SU-DHL-6 (cell line): ENCODE measurements at regions not wholly inside any gene's neighbourhood (a gene's known extent, or its start where the extent isn't known, plus 50 kb on each side); places are given as distances from the start of the nearest gene placed in this dataset.

Source experiments
- H2AFZ ChIP-seq: fragments of 200-600 bp; sonication (generic); 2 replicates; pipeline ENCODE4 v1.6.1; 2014; ENCODE audit warnings: low read depth, mild to moderate bottlenecking, moderate library complexity, mixed read lengths, antibody characterized with exemption, low read length; ENCODE audit not compliant: severe bottlenecking
- H3F3A ChIP-seq: fragments of 200-600 bp; shearing (Covaris generic); 2 replicates; pipeline ENCODE4 v1.6.0; 2016; ENCODE audit warnings: antibody characterized with exemption, mild to moderate bottlenecking; ENCODE audit not compliant: insufficient read depth
- H3K27ac ChIP-seq: fragments of 200-600 bp; sonication (generic); 2 replicates; pipeline ENCODE4 v1.5.1; 2016; ENCODE audit warnings: low read depth, mild to moderate bottlenecking, low read length, moderate library complexity, mixed read lengths
- H3K27me3 ChIP-seq: fragments of 200-600 bp; sonication (generic), shearing (Covaris generic); 2 replicates; pipeline ENCODE4 v1.6.0; 2014; ENCODE audit warnings: mild to moderate bottlenecking, low read length
- H3K36me3 ChIP-seq: fragments of 200-600 bp; sonication (generic); 2 replicates; pipeline ENCODE4 v1.6.1; 2014; ENCODE audit warnings: mild to moderate bottlenecking, low read length, mixed read lengths
- H3K4me2 ChIP-seq: fragments of 300-600, 200-600 bp; shearing (Covaris generic), sonication (generic); 2 replicates; pipeline ENCODE4 v1.6.0; 2014; ENCODE audit warnings: low read length, low read depth, mild to moderate bottlenecking; ENCODE audit not compliant: poor library complexity, severe bottlenecking
- H3K4me3 ChIP-seq: fragments of 200-600 bp; sonication (generic); 2 replicates; pipeline ENCODE4 v1.5.1; 2014; ENCODE audit warnings: antibody characterized with exemption, low read length, mild to moderate bottlenecking, mixed read lengths; ENCODE audit not compliant: insufficient read depth, poor library complexity, severe bottlenecking
- H3K79me2 ChIP-seq: fragments of 200-600 bp; sonication (generic); 2 replicates; pipeline ENCODE4 v1.6.1; 2014; ENCODE audit warnings: mild to moderate bottlenecking, low read length, moderate library complexity; ENCODE audit not compliant: insufficient read depth
- H3K9ac ChIP-seq: fragments of 200-600 bp; sonication (generic); 2 replicates; pipeline ENCODE4 v1.7.0; 2014; ENCODE audit warnings: mild to moderate bottlenecking, low read length
- H3K9me2 ChIP-seq: fragments of 200-600 bp; sonication (generic); replicated peaks from 2 replicates; pipeline ENCODE4 v1.6.1; 2014; ENCODE audit warnings: low read length; ENCODE audit not compliant: insufficient read depth
- H3K9me3 ChIP-seq: fragments of 200-600 bp; sonication (generic); 2 replicates; pipeline ENCODE4 v1.6.1; 2014; ENCODE audit warnings: low read length, mixed read lengths; ENCODE audit not compliant: insufficient read depth
- H4K20me1 ChIP-seq: fragments of 200-600 bp; sonication (generic); 2 replicates; pipeline ENCODE4 v1.6.1; 2014; ENCODE audit warnings: low read depth, mild to moderate bottlenecking, antibody characterized with exemption, low read length, moderate library complexity, mixed read lengths
- EZH2phosphoT487 ChIP-seq: fragments of 200-600 bp; sonication (generic), shearing (Covaris generic); conservative IDR thresholded peaks from 2 replicates; pipeline ENCODE4 v1.6.1; 2018; ENCODE audit warnings: mild to moderate bottlenecking, antibody characterized with exemption, low read length, moderate library complexity, mixed read lengths
- TF ChIP-seq, protein P1 (sequence below): fragments of 200-600 bp; sonication (generic); IDR thresholded peaks from one replicate; pipeline ENCODE4 v1.5.1; 2017; ENCODE audit warnings: antibody characterized with exemption, mild to moderate bottlenecking, low read length, moderate library complexity; ENCODE audit not compliant: insufficient read depth, poor library complexity, severe bottlenecking

DNA sequence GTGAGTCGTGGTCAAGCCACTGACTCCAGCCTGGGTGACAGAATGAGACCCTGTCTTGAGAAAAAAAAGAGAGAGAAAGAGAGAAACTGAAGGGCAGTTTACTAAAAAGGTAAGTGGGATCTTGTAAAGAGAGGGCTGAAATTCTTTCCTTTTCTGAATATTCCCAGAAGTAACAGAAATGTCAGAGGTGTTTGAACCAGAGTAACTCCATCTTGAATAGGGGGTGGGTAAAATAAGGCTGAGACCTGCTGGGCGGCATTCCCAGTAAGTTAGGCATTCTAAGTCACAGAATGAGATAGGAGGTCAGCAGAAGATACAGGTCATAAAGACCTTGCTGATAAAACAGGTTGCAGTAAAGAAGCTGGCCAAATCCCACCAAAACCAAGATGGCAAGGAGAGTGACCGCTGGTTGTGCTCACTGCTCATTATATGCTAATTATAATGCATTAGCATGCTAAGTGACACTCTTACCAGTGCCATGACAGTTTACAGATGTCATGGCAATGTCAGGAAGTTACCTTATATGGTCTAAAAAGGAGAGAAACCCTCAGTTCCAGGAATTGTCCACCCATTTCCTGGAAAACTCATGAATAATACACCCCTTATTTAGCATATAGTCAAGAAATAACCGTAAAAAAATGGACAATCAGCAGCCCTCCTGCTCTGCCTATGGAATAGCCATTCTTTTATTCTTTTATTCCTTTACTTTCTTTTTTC lies 1334.3 kb upstream of the ZEB2 start:
- Histone ChIP-seq H3K79me2 (no peaks in the 10 kb centered on the region), H3K36me3 (no peaks in the 10 kb centered on the region), H3K27me3 (no peaks in the 10 kb centered on the region), H3K27ac (no peak overlapping the region), H3K9me2 (no peaks in the 10 kb centered on the region), H3F3A (no peaks in the 10 kb centered on the region), H3K4me3 (no peak overlapping the region), H2AFZ (no peak overlapping the region), H3K9ac (no peak overlapping the region), H3K4me2 (no peak overlapping the region), H3K9me3 (no peaks in the 10 kb centered on the region), H4K20me1 (no peaks in the 10 kb centered on the region)
- TF ChIP-seq, protein P1, sequence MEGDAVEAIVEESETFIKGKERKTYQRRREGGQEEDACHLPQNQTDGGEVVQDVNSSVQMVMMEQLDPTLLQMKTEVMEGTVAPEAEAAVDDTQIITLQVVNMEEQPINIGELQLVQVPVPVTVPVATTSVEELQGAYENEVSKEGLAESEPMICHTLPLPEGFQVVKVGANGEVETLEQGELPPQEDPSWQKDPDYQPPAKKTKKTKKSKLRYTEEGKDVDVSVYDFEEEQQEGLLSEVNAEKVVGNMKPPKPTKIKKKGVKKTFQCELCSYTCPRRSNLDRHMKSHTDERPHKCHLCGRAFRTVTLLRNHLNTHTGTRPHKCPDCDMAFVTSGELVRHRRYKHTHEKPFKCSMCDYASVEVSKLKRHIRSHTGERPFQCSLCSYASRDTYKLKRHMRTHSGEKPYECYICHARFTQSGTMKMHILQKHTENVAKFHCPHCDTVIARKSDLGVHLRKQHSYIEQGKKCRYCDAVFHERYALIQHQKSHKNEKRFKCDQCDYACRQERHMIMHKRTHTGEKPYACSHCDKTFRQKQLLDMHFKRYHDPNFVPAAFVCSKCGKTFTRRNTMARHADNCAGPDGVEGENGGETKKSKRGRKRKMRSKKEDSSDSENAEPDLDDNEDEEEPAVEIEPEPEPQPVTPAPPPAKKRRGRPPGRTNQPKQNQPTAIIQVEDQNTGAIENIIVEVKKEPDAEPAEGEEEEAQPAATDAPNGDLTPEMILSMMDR, result no peak
- TF ChIP-seq EZH2phosphoT487, result no peak

DNA sequence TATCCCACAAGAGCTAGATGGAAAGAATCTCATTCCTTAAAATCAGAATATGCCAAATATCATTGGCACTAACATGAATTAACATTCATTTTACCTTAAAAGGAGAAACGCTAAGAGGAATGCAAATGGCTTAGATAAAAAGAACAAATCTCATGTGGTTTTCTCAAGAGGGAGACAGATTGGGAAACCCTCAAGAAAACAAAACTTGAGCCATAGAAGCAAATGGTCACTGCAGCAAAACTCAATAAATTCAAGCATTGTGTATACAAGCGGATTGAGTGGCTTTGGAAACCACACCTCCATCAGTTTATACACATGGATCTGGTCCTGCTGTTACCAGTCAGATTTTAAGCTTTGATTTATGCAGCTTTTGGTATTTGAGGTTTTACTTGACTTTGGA lies 1331.8 kb upstream of the ZEB2 start:
- Histone ChIP-seq H3K4me3 (no peak overlapping the region), H4K20me1 (no peaks in the 10 kb centered on the region), H3K9me2 (no peaks in the 10 kb centered on the region)

DNA sequence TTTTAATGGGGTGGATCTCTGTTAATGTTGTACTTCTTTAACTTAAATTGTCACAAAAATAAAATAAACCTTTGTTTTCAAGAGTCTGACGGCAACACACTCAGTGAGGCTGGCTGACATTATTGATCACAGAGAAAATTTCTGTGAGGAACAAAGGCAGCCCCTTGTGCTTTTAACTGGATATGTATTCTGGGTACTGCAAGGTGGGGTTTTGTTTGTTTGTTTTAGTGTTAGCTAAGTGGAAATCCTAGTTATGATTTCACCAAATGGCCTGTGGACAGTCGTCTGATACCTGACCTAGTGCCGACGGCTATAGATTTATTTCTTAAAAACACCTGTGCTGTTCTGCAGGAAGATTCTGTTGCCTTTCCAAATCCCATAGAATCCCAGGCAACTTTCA lies 1329.5 kb upstream of the ZEB2 start:
- no peak for TF ChIP-seq EZH2phosphoT487
- TF ChIP-seq, protein P1, result no peak
- Histone ChIP-seq H3K4me3 (no peak overlapping the region), H3K9me2 (no peaks in the 10 kb centered on the region), H3K27me3 (no peaks in the 10 kb centered on the region), H3K9me3 (no peaks in the 10 kb centered on the region), H3K27ac (no peak overlapping the region), H2AFZ (no peak overlapping the region), H4K20me1 (no peaks in the 10 kb centered on the region), H3K36me3 (no peaks in the 10 kb centered on the region), H3K4me2 (no peak overlapping the region), H3K79me2 (no peaks in the 10 kb centered on the region), H3F3A (no peaks in the 10 kb centered on the region), H3K9ac (no peak overlapping the region)

More for the DNA sequence above, 1331.8 kb upstream of the ZEB2 start:
- Histone ChIP-seq H3K9ac (no peak overlapping the region), H3K36me3 (no peaks in the 10 kb centered on the region), H3K4me2 (no peak overlapping the region), H3K27ac (no peak overlapping the region), H3K79me2 (no peaks in the 10 kb centered on the region), H3K27me3 (no peaks in the 10 kb centered on the region), H3F3A (no peaks in the 10 kb centered on the region), H2AFZ (no peak overlapping the region), H3K9me3 (no peaks in the 10 kb centered on the region)
- TF ChIP-seq, protein P1, result no peak
- TF ChIP-seq EZH2phosphoT487, result no peak
